HepG2 (cell line): ENCODE measurements at regions not wholly inside any gene's neighbourhood (a gene's known extent, or its start where the extent isn't known, plus 50 kb on each side); places are given as distances from the start of the nearest gene placed in this dataset.

Experiments used
- ATAC-seq: fragments of 200-7000 bp; cut with Tn5 transposase; 3 replicates; pipeline ENCODE4 v1.9.1; 2020; ENCODE audit warnings: mild to moderate bottlenecking, moderate library complexity
- BruUV-seq: library from RNA; stranded (reverse); fragments of 400-500 nt; replicated peaks from 2 replicates; lab custom pipeline; 2021; lab: Mats Ljungman, UMichigan
- CTCF ChIA-PET: fragments of 300-600 bp; formaldehyde crosslinking; extraction: SDS; loops from one replicate; lab custom pipeline; 2021; ENCODE audit warnings: low total read pairs, inconsistent platforms, low intra/inter-chr PET ratio; lab: Yijun Ruan, JAX
- POLR2A ChIA-PET: fragments of 350-600 bp; sonication (Branson Sonifier 250); formaldehyde crosslinking; loops from one replicate; lab custom pipeline; 2020; ENCODE audit warnings: antibody characterized with exemption, inconsistent platforms; lab: Yijun Ruan, JAX
- DNase-seq: peaks from one replicate; pipeline ENCODE4 v3.0.0-alpha.2; 2015; ENCODE audit warnings: low spot score
- FAIRE-seq: peaks from 3 replicates; lab custom pipeline; 2011; peaks lifted over from hg19 to GRCh38; lab: Jason Lieb, UNC
- H2AFZ ChIP-seq: one replicate; pipeline ENCODE4 v1.6.1; 2011; ENCODE audit warnings: low read length, inconsistent platforms
- H3K27ac ChIP-seq: fragments of 300-600 bp; 3 replicates; pipeline ENCODE4 v1.8.0; 2011; ENCODE audit warnings: mixed run types, mild to moderate bottlenecking, mixed read lengths, low read length, inconsistent platforms; ENCODE audit not compliant: insufficient read depth; ENCODE audit errors: extremely low read length
- H3K27me3 ChIP-seq, 2 experiments: fragments of 200-600 bp in 1 of 2; 2 replicates in 1 of 2; 3 replicates in 1 of 2; pipeline versions ENCODE4 v1.6.0 to v1.8.0; 2011; ENCODE audit warnings: low read length in 2 of 2, mild to moderate bottlenecking in 2 of 2, moderate library complexity in 2 of 2, inconsistent platforms in 1 of 2; ENCODE audit not compliant: insufficient read depth in 2 of 2, control insufficient read depth in 1 of 2
- H3K36me3 ChIP-seq, 2 experiments: fragments of 200-600 bp in 1 of 2; replicated peaks in 1 of 2; 2 replicates in 1 of 2; 3 replicates in 1 of 2; pipeline versions ENCODE4 v1.5.1 to v1.8.0; 2011; ENCODE audit warnings: low read length in 2 of 2, inconsistent platforms in 1 of 2; ENCODE audit not compliant: insufficient read depth in 2 of 2, control insufficient read depth in 1 of 2
- H3K4me1 ChIP-seq: 2 replicates; pipeline ENCODE4 v1.5.1; 2012; ENCODE audit warnings: low read length, inconsistent platforms; ENCODE audit not compliant: insufficient read depth
- H3K4me2 ChIP-seq: 2 replicates; pipeline ENCODE4 v1.6.0; 2011; ENCODE audit warnings: low read depth, low read length, inconsistent platforms
- H3K4me3 ChIP-seq, 3 experiments: fragments of 200-600 bp in 1 of 3; sonication (generic), shearing (Covaris generic) in 1 of 3; replicated peaks in 1 of 3; 2 replicates each; pipeline ENCODE4 v1.5.1; 2011 to 2016; ENCODE audit warnings: low read length in 3 of 3, inconsistent platforms in 2 of 3, low read depth in 2 of 3, mild to moderate bottlenecking in 2 of 3, control low read depth in 1 of 3, mixed read lengths in 1 of 3; ENCODE audit not compliant: insufficient read depth in 1 of 3
- H3K79me2 ChIP-seq: one replicate; pipeline ENCODE4 v1.6.1; 2011; ENCODE audit warnings: low read length, inconsistent platforms; ENCODE audit not compliant: insufficient read depth
- H3K9ac ChIP-seq: 2 replicates; pipeline ENCODE4 v1.6.0; 2011; ENCODE audit warnings: mild to moderate bottlenecking, low read depth, low read length, inconsistent platforms; ENCODE audit not compliant: insufficient read depth
- H3K9me3 ChIP-seq: 2 replicates; pipeline ENCODE4 v1.5.1; 2012; ENCODE audit warnings: mild to moderate bottlenecking, low read length
- H4K20me1 ChIP-seq: 2 replicates; pipeline ENCODE4 v1.6.0; 2011; ENCODE audit warnings: inconsistent platforms, mild to moderate bottlenecking, low read length, moderate library complexity; ENCODE audit not compliant: insufficient read depth
- CENPT ChIP-seq: sonication (generic); formaldehyde crosslinking; IDR thresholded peaks from 2 replicates; pipeline ENCODE4 v1.8.0; 2022; ENCODE audit warnings: low read depth, mild to moderate bottlenecking, moderate library complexity, missing genetic modification reagents
- FOXA1 ChIP-seq, 2 experiments: fragments of 450-650 bp in 1 of 2; sonication (generic) in 1 of 2; formaldehyde crosslinking in 1 of 2; IDR thresholded peaks; 2 replicates each; pipeline versions ENCODE4 v1.4.0 to v1.6.1; 2016 to 2020; ENCODE audit warnings: missing genetic modification reagents in 1 of 2
- HHEX ChIP-seq: IDR thresholded peaks from 2 replicates; pipeline ENCODE4 v1.6.1; 2016; ENCODE audit warnings: control low read depth
- HMG20A ChIP-seq: IDR thresholded peaks from 2 replicates; pipeline ENCODE4 v1.6.1; 2016; ENCODE audit warnings: borderline replicate concordance
- ISX ChIP-seq: sonication (generic); formaldehyde crosslinking; conservative IDR thresholded peaks from 2 replicates; pipeline ENCODE4 v1.5.0; 2020; ENCODE audit warnings: missing genetic modification reagents
- KAT2B ChIP-seq: fragments of 150-350 bp; IDR thresholded peaks from 2 replicates; pipeline ENCODE4 v1.6.1; 2014; ENCODE audit warnings: low read depth, low read length, borderline replicate concordance
- MED1 ChIP-seq: sonication (generic); formaldehyde crosslinking; IDR thresholded peaks from 2 replicates; pipeline ENCODE4 v1.4.0; 2020; ENCODE audit warnings: missing genetic modification reagents
- NAIF1 ChIP-seq: sonication (generic); formaldehyde crosslinking; IDR thresholded peaks from 2 replicates; pipeline ENCODE4 v1.5.0; 2020; ENCODE audit warnings: mild to moderate bottlenecking, missing genetic modification reagents, borderline replicate concordance
- NCOA2 ChIP-seq: sonication (generic); formaldehyde crosslinking; IDR thresholded peaks from 2 replicates; pipeline ENCODE4 v1.8.0; 2022; ENCODE audit warnings: inconsistent platforms
- PATZ1 ChIP-seq: sonication (generic); formaldehyde crosslinking; IDR thresholded peaks from 2 replicates; pipeline ENCODE4 v1.4.0; 2020; ENCODE audit warnings: missing genetic modification reagents
- RFXAP ChIP-seq: sonication (generic); formaldehyde crosslinking; IDR thresholded peaks from 2 replicates; pipeline ENCODE4 v1.4.0; 2020; ENCODE audit warnings: missing genetic modification reagents, borderline replicate concordance
- SALL1 ChIP-seq: sonication (generic); formaldehyde crosslinking; IDR thresholded peaks from 2 replicates; pipeline ENCODE4 v1.8.0; 2022; ENCODE audit warnings: mild to moderate bottlenecking, missing genetic modification reagents
- SMAD3 ChIP-seq: sonication (generic); formaldehyde crosslinking; IDR thresholded peaks from 2 replicates; pipeline ENCODE4 v1.4.0; 2020; ENCODE audit warnings: missing genetic modification reagents
- SYNCRIP ChIP-seq: fragments of 200-400 bp; formaldehyde crosslinking; IDR thresholded peaks from 2 replicates; pipeline ENCODE4 v1.6.1; 2018; ENCODE audit warnings: mild to moderate bottlenecking, low read depth, low read length; ENCODE audit not compliant: insufficient read depth
- ZFP36L1 ChIP-seq: sonication (generic); formaldehyde crosslinking; IDR thresholded peaks from 2 replicates; pipeline ENCODE4 v1.8.0; 2022; ENCODE audit warnings: mild to moderate bottlenecking, missing genetic modification reagents, moderate library complexity
- ZFY ChIP-seq: sonication (generic); formaldehyde crosslinking; IDR thresholded peaks from 2 replicates; pipeline ENCODE4 v1.4.0; 2020; ENCODE audit warnings: missing genetic modification reagents
- WGBS: methylation state at CpG from one replicate; pipeline ENCODE4 v1.1.6; 2017; ENCODE audit warnings: low lambda C conversion rate; 5-methylcytosine and 5-hydroxymethylcytosine counted together
- in situ Hi-C: cut with HindIII; loops from 2 replicates; pipeline ENCODE4 v1.10.0; 2017; ENCODE audit warnings: low pct_unique_long_range_greater_than_20kb; ENCODE audit not compliant: extremely low pct_ligation_motif_present
- intact Hi-C: fragments of 100-400 bp; cut with micrococcal nuclease; formaldehyde crosslinking; loops from one replicate; pipeline ENCODE4 v1.10.0; 2022; ENCODE audit not compliant: unreplicated experiment
- TF ChIP-seq, protein P1 (sequence below): sonication (generic); IDR thresholded peaks from 2 replicates; pipeline ENCODE4 v1.6.1; 2016; ENCODE audit warnings: low read depth, borderline replicate concordance
- TF ChIP-seq, protein P2 (sequence below): sonication (generic); formaldehyde crosslinking; IDR thresholded peaks from 2 replicates; pipeline ENCODE4 v1.9.0; 2021; ENCODE audit warnings: missing genetic modification reagents, borderline replicate concordance
- TF ChIP-seq, protein P3 (sequence below): sonication (generic); formaldehyde crosslinking; IDR thresholded peaks from 2 replicates; pipeline ENCODE4 v1.5.1; 2020; ENCODE audit warnings: missing genetic modification reagents, mild to moderate bottlenecking, borderline replicate concordance

GRCh38 chr11:98545544-98546175 is 475.1 kb upstream of the CNTN5 start (continued):
- TF ChIP-seq PATZ1 (CRISPR knock-in tag) (no peak), SMAD3 (CRISPR knock-in tag) (no peak), MED1 (no peak), FOXA1 (IDR thresholded peaks at IDR 0.05) (no peak), FOXA1 (CRISPR knock-in tag; IDR thresholded peaks at IDR 0.05) (no peak), NAIF1 (no peak), HHEX (CRISPR knock-in tag) (no peak), ISX (CRISPR knock-in tag) (no peak), RFXAP (no peak), HMG20A (no peak)
- TF ChIP-seq, protein P1, sequence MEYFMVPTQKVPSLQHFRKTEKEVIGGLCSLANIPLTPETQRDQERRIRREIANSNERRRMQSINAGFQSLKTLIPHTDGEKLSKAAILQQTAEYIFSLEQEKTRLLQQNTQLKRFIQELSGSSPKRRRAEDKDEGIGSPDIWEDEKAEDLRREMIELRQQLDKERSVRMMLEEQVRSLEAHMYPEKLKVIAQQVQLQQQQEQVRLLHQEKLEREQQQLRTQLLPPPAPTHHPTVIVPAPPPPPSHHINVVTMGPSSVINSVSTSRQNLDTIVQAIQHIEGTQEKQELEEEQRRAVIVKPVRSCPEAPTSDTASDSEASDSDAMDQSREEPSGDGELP: no peak

DNA sequence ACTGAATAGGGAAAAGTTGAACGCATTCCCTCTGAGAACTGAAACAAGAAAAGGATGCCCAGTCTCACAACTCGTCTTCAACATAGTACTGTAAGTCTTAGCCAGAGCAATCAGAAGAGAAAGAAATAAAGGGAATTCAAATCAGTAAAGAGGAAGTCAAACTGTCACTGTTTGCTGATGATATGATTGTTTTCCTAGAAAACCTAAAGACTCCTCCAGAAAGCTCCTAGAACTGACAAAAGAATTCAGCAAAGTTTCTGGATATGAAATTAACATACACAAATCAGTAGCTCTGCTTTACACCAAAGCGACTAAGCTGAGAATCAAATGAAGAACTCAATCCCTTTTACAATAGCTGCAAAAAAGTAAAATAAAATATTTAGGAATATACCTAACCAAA is 471.2 kb upstream of the CNTN5 start:
- Histone ChIP-seq H3K36me3 (no peaks in the 10 kb centered on the region), H3K9ac (no peak overlapping the region), H3K79me2 (no peaks in the 10 kb centered on the region), H3K27me3 (no peaks in the 10 kb centered on the region), H2AFZ (no peak overlapping the region), H3K4me2 (no peak overlapping the region), H3K27ac (no peak overlapping the region), H3K4me1 (no peaks in the 10 kb centered on the region), H3K9me3 (no peaks in the 10 kb centered on the region), H3K4me3 (no peak overlapping the region), H4K20me1 (no peaks in the 10 kb centered on the region)
- FAIRE-seq (no peak), DNase-seq (no peak), ATAC-seq (no peak)
- BruUV-seq: no TSS peak
- ChIA-PET CTCF (no interaction called here), POLR2A (no interaction called here)
- WGBS: 19% methylated on average over 3 of the region's 3 CpGs
- intact Hi-C loops: no loop called here
- in situ Hi-C loops: no loop called here
- TF ChIP-seq KAT2B (no peak), CENPT (no peak), SALL1 (CRISPR knock-in tag) (no peak), ZFY (CRISPR knock-in tag) (no peak), NCOA2 (no peak), ZFP36L1 (CRISPR knock-in tag) (no peak), SYNCRIP (no peak)
- TF ChIP-seq, protein P2, sequence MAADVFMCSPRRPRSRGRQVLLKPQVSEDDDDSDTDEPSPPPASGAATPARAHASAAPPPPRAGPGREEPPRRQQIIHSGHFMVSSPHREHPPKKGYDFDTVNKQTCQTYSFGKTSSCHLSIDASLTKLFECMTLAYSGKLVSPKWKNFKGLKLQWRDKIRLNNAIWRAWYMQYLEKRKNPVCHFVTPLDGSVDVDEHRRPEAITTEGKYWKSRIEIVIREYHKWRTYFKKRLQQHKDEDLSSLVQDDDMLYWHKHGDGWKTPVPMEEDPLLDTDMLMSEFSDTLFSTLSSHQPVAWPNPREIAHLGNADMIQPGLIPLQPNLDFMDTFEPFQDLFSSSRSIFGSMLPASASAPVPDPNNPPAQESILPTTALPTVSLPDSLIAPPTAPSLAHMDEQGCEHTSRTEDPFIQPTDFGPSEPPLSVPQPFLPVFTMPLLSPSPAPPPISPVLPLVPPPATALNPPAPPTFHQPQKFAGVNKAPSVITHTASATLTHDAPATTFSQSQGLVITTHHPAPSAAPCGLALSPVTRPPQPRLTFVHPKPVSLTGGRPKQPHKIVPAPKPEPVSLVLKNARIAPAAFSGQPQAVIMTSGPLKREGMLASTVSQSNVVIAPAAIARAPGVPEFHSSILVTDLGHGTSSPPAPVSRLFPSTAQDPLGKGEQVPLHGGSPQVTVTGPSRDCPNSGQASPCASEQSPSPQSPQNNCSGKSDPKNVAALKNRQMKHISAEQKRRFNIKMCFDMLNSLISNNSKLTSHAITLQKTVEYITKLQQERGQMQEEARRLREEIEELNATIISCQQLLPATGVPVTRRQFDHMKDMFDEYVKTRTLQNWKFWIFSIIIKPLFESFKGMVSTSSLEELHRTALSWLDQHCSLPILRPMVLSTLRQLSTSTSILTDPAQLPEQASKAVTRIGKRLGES (CRISPR knock-in tag): no peak
- TF ChIP-seq, protein P3, sequence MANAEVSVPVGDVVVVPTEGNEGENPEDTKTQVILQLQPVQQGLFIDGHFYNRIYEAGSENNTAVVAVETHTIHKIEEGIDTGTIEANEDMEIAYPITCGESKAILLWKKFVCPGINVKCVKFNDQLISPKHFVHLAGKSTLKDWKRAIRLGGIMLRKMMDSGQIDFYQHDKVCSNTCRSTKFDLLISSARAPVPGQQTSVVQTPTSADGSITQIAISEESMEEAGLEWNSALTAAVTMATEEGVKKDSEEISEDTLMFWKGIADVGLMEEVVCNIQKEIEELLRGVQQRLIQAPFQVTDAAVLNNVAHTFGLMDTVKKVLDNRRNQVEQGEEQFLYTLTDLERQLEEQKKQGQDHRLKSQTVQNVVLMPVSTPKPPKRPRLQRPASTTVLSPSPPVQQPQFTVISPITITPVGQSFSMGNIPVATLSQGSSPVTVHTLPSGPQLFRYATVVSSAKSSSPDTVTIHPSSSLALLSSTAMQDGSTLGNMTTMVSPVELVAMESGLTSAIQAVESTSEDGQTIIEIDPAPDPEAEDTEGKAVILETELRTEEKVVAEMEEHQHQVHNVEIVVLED (CRISPR knock-in tag): no peak
